GM06990 (cell line): ENCODE measurements at regions not wholly inside any gene's neighbourhood (a gene's known extent, or its start where the extent isn't known, plus 50 kb on each side); places are given as distances from the start of the nearest gene placed in this dataset.

ENCODE experiments used
- DNase-seq: peaks from one replicate; pipeline ENCODE4 v3.0.0-alpha.2; 2011; ENCODE audit not compliant: insufficient read length; ENCODE audit errors: extremely low read depth
- H3K27me3 ChIP-seq: replicated peaks from 2 replicates; pipeline ENCODE4 v1.6.0; 2011; ENCODE audit warnings: low read length; ENCODE audit not compliant: control insufficient read depth, insufficient read depth
- H3K36me3 ChIP-seq: 2 replicates; pipeline ENCODE4 v1.5.1; 2011; ENCODE audit warnings: low read length; ENCODE audit not compliant: control insufficient read depth, insufficient read depth
- H3K4me3 ChIP-seq: replicated peaks from 2 replicates; pipeline ENCODE4 v1.5.1; 2011; ENCODE audit warnings: low read depth, mild to moderate bottlenecking, control low read depth, low read length
- CTCF ChIP-seq: IDR thresholded peaks from 2 replicates; pipeline ENCODE4 v1.5.1; 2011; ENCODE audit warnings: low read length, control low read depth, mild to moderate bottlenecking, inconsistent platforms; ENCODE audit not compliant: insufficient read depth, poor library complexity, severe bottlenecking

GRCh38 chr4:67051000-67051789, 494.1 kb downstream of the CENPC start:
- no peak for TF ChIP-seq CTCF
- Histone ChIP-seq H3K4me3 (no peak overlapping the region), H3K36me3 (no peaks in the 10 kb centered on the region), H3K27me3 (no peaks in the 10 kb centered on the region)
- DNase-seq: no peak

- no peak for TF ChIP-seq CTCF
- DNase-seq: no peak
- no peak overlapping the region for H3K4me3 ChIP-seq
- no peaks in the 10 kb centered on the region for H3K27me3 ChIP-seq
- no peaks in the 10 kb centered on the region for H3K36me3 ChIP-seq
Observed at GRCh38 chr4:67049446-67049845, 495.9 kb downstream of the CENPC start.

GRCh38 chr4:67048530-67048929, 496.8 kb downstream of the CENPC start:
- no peak for TF ChIP-seq CTCF
- Histone ChIP-seq H3K27me3 (no peaks in the 10 kb centered on the region), H3K4me3 (no peak overlapping the region), H3K36me3 (no peaks in the 10 kb centered on the region)
- DNase-seq: no peak

GRCh38 chr4:67040315-67040714, 505.0 kb downstream of the CENPC start:
- Histone ChIP-seq H3K27me3 (no peaks in the 10 kb centered on the region), H3K36me3 (no peaks in the 10 kb centered on the region), H3K4me3 (no peak overlapping the region)
- DNase-seq: no peak
- no peak for TF ChIP-seq CTCF

GRCh38 chr4:67038228-67038566, 507.1 kb downstream of the CENPC start:
- H3K4me3 ChIP-seq: no peak overlapping the region

More at GRCh38 chr4:67038228-67038566, 507.1 kb downstream of the CENPC start:
- H3K36me3 ChIP-seq: no peaks in the 10 kb centered on the region
- TF ChIP-seq CTCF: no peak
- no peak for DNase-seq
- no peaks in the 10 kb centered on the region for H3K27me3 ChIP-seq
